Astrocyte (in vitro differentiated cells and primary cell): ENCODE measurements at regions not wholly inside any gene's neighbourhood (a gene's known extent, or its start where the extent isn't known, plus 50 kb on each side); places are given as distances from the start of the nearest gene placed in this dataset.

Source experiments
- DNase-seq: peaks from one replicate; pipeline ENCODE4 v3.0.0-alpha.2; 2010; ENCODE audit warnings: low read depth
- FAIRE-seq: peaks from 2 replicates; lab custom pipeline; 2011; peaks lifted over from hg19 to GRCh38; lab: Jason Lieb, UNC
- H2AFZ ChIP-seq: 2 replicates; pipeline ENCODE4 v1.6.0; 2012; ENCODE audit warnings: low read depth, low read length, inconsistent platforms
- H3K27ac ChIP-seq: 2 replicates; pipeline ENCODE4 v1.5.1; 2011; ENCODE audit warnings: low read depth, low read length, inconsistent platforms
- H3K27me3 ChIP-seq: 2 replicates; pipeline ENCODE4 v1.6.0; 2011; ENCODE audit warnings: low read length, inconsistent platforms; ENCODE audit not compliant: insufficient read depth
- H3K36me3 ChIP-seq: 2 replicates; pipeline ENCODE4 v1.5.1; 2011; ENCODE audit warnings: low read length, inconsistent platforms; ENCODE audit not compliant: insufficient read depth
- H3K4me1 ChIP-seq: 2 replicates; pipeline ENCODE4 v1.5.1; 2011; ENCODE audit warnings: low read length, inconsistent platforms; ENCODE audit not compliant: insufficient read depth
- H3K4me2 ChIP-seq: 2 replicates; pipeline ENCODE4 v1.6.0; 2012; ENCODE audit warnings: low read length, inconsistent platforms
- H3K4me3 ChIP-seq: 2 replicates; pipeline ENCODE4 v1.5.1; 2011; ENCODE audit warnings: low read depth, mild to moderate bottlenecking, low read length, inconsistent platforms; ENCODE audit not compliant: insufficient read depth
- H3K79me2 ChIP-seq: 2 replicates; pipeline ENCODE4 v1.6.0; 2012; ENCODE audit warnings: mild to moderate bottlenecking, low read length, inconsistent platforms; ENCODE audit not compliant: insufficient read depth
- H3K9ac ChIP-seq: 2 replicates; pipeline ENCODE4 v1.6.0; 2012; ENCODE audit warnings: mild to moderate bottlenecking, low read length, inconsistent platforms
- H3K9me3 ChIP-seq: 2 replicates; pipeline ENCODE4 v1.5.1; 2012; ENCODE audit warnings: low read depth, mild to moderate bottlenecking, low read length, inconsistent platforms; ENCODE audit not compliant: insufficient read depth
- H4K20me1 ChIP-seq: 2 replicates; pipeline ENCODE4 v1.6.0; 2012; ENCODE audit warnings: low read length, inconsistent platforms; ENCODE audit not compliant: insufficient read depth
- H3K27ac Mint-ChIP-seq: one replicate; pipeline ENCODE4 v1.8.0; 2021; ENCODE audit warnings: mild to moderate bottlenecking, mixed read lengths; ENCODE audit not compliant: unreplicated experiment
- H3K27me3 Mint-ChIP-seq: one replicate; pipeline ENCODE4 v1.8.0; 2021; ENCODE audit warnings: low read depth, mixed read lengths; ENCODE audit not compliant: unreplicated experiment
- H3K36me3 Mint-ChIP-seq: one replicate; pipeline ENCODE4 v1.8.0; 2021; ENCODE audit warnings: low read depth, mixed read lengths; ENCODE audit not compliant: unreplicated experiment
- H3K4me1 Mint-ChIP-seq: one replicate; pipeline ENCODE4 v1.8.0; 2021; ENCODE audit warnings: low read depth, mixed read lengths; ENCODE audit not compliant: unreplicated experiment
- H3K4me3 Mint-ChIP-seq: one replicate; pipeline ENCODE4 v1.8.0; 2021; ENCODE audit warnings: mild to moderate bottlenecking, moderate library complexity, mixed read lengths; ENCODE audit not compliant: unreplicated experiment
- H3K9me3 Mint-ChIP-seq: one replicate; pipeline ENCODE4 v1.8.0; 2021; ENCODE audit warnings: mild to moderate bottlenecking, mixed read lengths; ENCODE audit not compliant: unreplicated experiment
- CTCF ChIP-seq: IDR thresholded peaks from 2 replicates; pipeline ENCODE4 v1.5.1; 2011; ENCODE audit warnings: low read depth, mild to moderate bottlenecking, inconsistent platforms, low read length, moderate library complexity; ENCODE audit not compliant: insufficient read depth
- EZH2 ChIP-seq: IDR thresholded peaks from 2 replicates; pipeline ENCODE4 v1.6.1; 2012; ENCODE audit warnings: mild to moderate bottlenecking, low read length, inconsistent platforms; ENCODE audit not compliant: insufficient read depth

- Histone ChIP-seq H3K4me3 (no peak overlapping the region), H2AFZ (no peak overlapping the region), H3K4me2 (no peak overlapping the region), H3K79me2 (no peaks in the 10 kb centered on the region), H3K9ac (no peak overlapping the region), H3K4me1 (peaks cover 17% of the 10 kb centered on the region), H3K36me3 (no peaks in the 10 kb centered on the region), H3K9me3 (no peaks in the 10 kb centered on the region), H4K20me1 (no peaks in the 10 kb centered on the region), H3K27ac (no peak overlapping the region), H3K27me3 (no peaks in the 10 kb centered on the region)
- DNase-seq (peak; percentile 45), FAIRE-seq (no peak)
- peak overlapping the region; percentile 28 for H3K27ac Mint-ChIP-seq
- H3K9me3 Mint-ChIP-seq = peaks cover 7% of the 10 kb centered on the region
- TF ChIP-seq EZH2 = no peak
- no peak for TF ChIP-seq CTCF
- no peaks in the 10 kb centered on the region for H3K36me3 Mint-ChIP-seq
- H3K4me1 Mint-ChIP-seq = peaks cover 26% of the 10 kb centered on the region
- no peak overlapping the region for H3K4me3 Mint-ChIP-seq
- H3K27me3 Mint-ChIP-seq = no peaks in the 10 kb centered on the region
Measured at GRCh38 chr7:114821030-114821900, 100.6 kb upstream of the MDFIC start.

- H3K9me3 Mint-ChIP-seq = peaks cover 5% of the 10 kb centered on the region
- no peak for TF ChIP-seq CTCF
- Histone ChIP-seq H3K36me3 (no peaks in the 10 kb centered on the region), H3K27ac (no peak overlapping the region), H3K9ac (no peak overlapping the region), H3K4me1 (peaks cover 17% of the 10 kb centered on the region), H2AFZ (no peak overlapping the region), H4K20me1 (no peaks in the 10 kb centered on the region), H3K79me2 (no peaks in the 10 kb centered on the region), H3K4me2 (no peak overlapping the region), H3K4me3 (no peak overlapping the region), H3K27me3 (no peaks in the 10 kb centered on the region), H3K9me3 (no peaks in the 10 kb centered on the region)
- H3K36me3 Mint-ChIP-seq = no peaks in the 10 kb centered on the region
- no peak for FAIRE-seq
- no peak overlapping the region for H3K27ac Mint-ChIP-seq
- H3K27me3 Mint-ChIP-seq = no peaks in the 10 kb centered on the region
- H3K4me3 Mint-ChIP-seq = no peak overlapping the region
- DNase-seq = no peak
- peaks cover 26% of the 10 kb centered on the region for H3K4me1 Mint-ChIP-seq
Measured at GRCh38 chr7:114822131-114822530, 99.8 kb upstream of the MDFIC start.

GRCh38 chr7:114822844-114823243, 99.0 kb upstream of the MDFIC start:
- H3K4me3 ChIP-seq = no peak overlapping the region
- H4K20me1 ChIP-seq = no peaks in the 10 kb centered on the region
- peaks cover 26% of the 10 kb centered on the region for H3K4me1 Mint-ChIP-seq
- H3K4me3 Mint-ChIP-seq = no peak overlapping the region
- peaks cover 17% of the 10 kb centered on the region for H3K4me1 ChIP-seq
- no peak overlapping the region for H3K4me2 ChIP-seq
- DNase-seq = no peak
- H3K9ac ChIP-seq = no peak overlapping the region
- no peaks in the 10 kb centered on the region for H3K27me3 ChIP-seq
- no peaks in the 10 kb centered on the region for H3K36me3 Mint-ChIP-seq
- H3K27ac ChIP-seq = no peak overlapping the region
- no peaks in the 10 kb centered on the region for H3K36me3 ChIP-seq
- H3K9me3 Mint-ChIP-seq = peaks cover 4% of the 10 kb centered on the region
- H3K27ac Mint-ChIP-seq = no peak overlapping the region
- H3K79me2 ChIP-seq = no peaks in the 10 kb centered on the region
- no peaks in the 10 kb centered on the region for H3K9me3 ChIP-seq
- TF ChIP-seq EZH2 = no peak
- TF ChIP-seq CTCF = no peak
- H2AFZ ChIP-seq = no peak overlapping the region
- FAIRE-seq = no peak
- no peaks in the 10 kb centered on the region for H3K27me3 Mint-ChIP-seq
